Smooth muscle cell (in vitro differentiated cells): ENCODE measurements at regions not wholly inside any gene's neighbourhood (a gene's known extent, or its start where the extent isn't known, plus 50 kb on each side); places are given as distances from the start of the nearest gene placed in this dataset.

Source experiments
- DNase-seq: peaks from one replicate; lab custom pipeline; 2025; ENCODE audit not compliant: unreplicated experiment; lab: John Stamatoyannopoulos, UW
- H2AFZ ChIP-seq: fragments of 200-600 bp; sonication (generic); 2 replicates; pipeline ENCODE4 v1.6.0; 2016; ENCODE audit warnings: antibody characterized with exemption, low read depth, mild to moderate bottlenecking
- H3F3A ChIP-seq: fragments of 200-600 bp; sonication (generic); 2 replicates; pipeline ENCODE4 v1.6.0; 2017; ENCODE audit warnings: antibody characterized with exemption, low read depth
- H3K27ac ChIP-seq: fragments of 200-600 bp; sonication (generic); 2 replicates; pipeline ENCODE4 v1.5.1; 2016; ENCODE audit warnings: low read depth, mild to moderate bottlenecking
- H3K27me3 ChIP-seq: fragments of 200-600 bp; sonication (generic); 2 replicates; pipeline ENCODE4 v1.6.1; 2016; ENCODE audit warnings: low read depth, mild to moderate bottlenecking
- H3K36me3 ChIP-seq: fragments of 200-600 bp; sonication (generic); 2 replicates; pipeline ENCODE4 v1.5.1; 2016; ENCODE audit warnings: low read depth
- H3K4me1 ChIP-seq: fragments of 200-600 bp; sonication (generic); 2 replicates; pipeline ENCODE4 v1.5.1; 2016; ENCODE audit warnings: low read depth
- H3K4me2 ChIP-seq: fragments of 200-600 bp; sonication (generic); 2 replicates; pipeline ENCODE4 v1.6.0; 2016; ENCODE audit warnings: mild to moderate bottlenecking
- H3K4me3 ChIP-seq: fragments of 200-600 bp; sonication (generic); 2 replicates; pipeline ENCODE4 v1.5.1; 2016; ENCODE audit warnings: mild to moderate bottlenecking
- H3K79me2 ChIP-seq: fragments of 200-600 bp; sonication (generic); 2 replicates; pipeline ENCODE4 v1.6.0; 2016; ENCODE audit warnings: low read depth, mild to moderate bottlenecking
- H3K9ac ChIP-seq: fragments of 200-600 bp; sonication (generic); 2 replicates; pipeline ENCODE4 v1.6.0; 2016; ENCODE audit warnings: low read depth
- H3K9me3 ChIP-seq: fragments of 200-600 bp; sonication (generic); replicated peaks from 2 replicates; pipeline ENCODE4 v1.5.1; 2016; ENCODE audit warnings: low read depth
- H4K20me1 ChIP-seq: fragments of 200-600 bp; sonication (generic); 2 replicates; pipeline ENCODE4 v1.6.0; 2016; ENCODE audit warnings: low read depth
- CTCF ChIP-seq: fragments of 200-600 bp; sonication (generic); IDR thresholded peaks from 2 replicates; pipeline ENCODE4 v1.5.1; 2017; ENCODE audit warnings: borderline replicate concordance, mild to moderate bottlenecking, antibody characterized with exemption; ENCODE audit not compliant: insufficient read depth, poor library complexity, severe bottlenecking
- WGBS: methylation state at CpG from one replicate; pipeline ENCODE4 v1.1.7; 2016; ENCODE audit warnings: low lambda C conversion rate; 5-methylcytosine and 5-hydroxymethylcytosine counted together

- Histone ChIP-seq H4K20me1 (no peaks in the 10 kb centered on the region), H2AFZ (no peak overlapping the region), H3K4me2 (no peak overlapping the region), H3K9ac (no peak overlapping the region), H3K79me2 (no peaks in the 10 kb centered on the region), H3K36me3 (no peaks in the 10 kb centered on the region), H3K4me3 (no peak overlapping the region), H3K27ac (no peak overlapping the region), H3F3A (no peaks in the 10 kb centered on the region), H3K4me1 (peaks cover 14% of the 10 kb centered on the region), H3K27me3 (no peaks in the 10 kb centered on the region), H3K9me3 (no peaks in the 10 kb centered on the region)
- DNase-seq, result no peak
- WGBS, result 92% methylated on average over 18 of the region's 18 CpGs
- no peak for TF ChIP-seq CTCF
Observed at GRCh38 chr21:38980416-38981313, 174.9 kb downstream of the ETS2 start.

- Histone ChIP-seq H3K9ac (no peak overlapping the region), H4K20me1 (no peaks in the 10 kb centered on the region), H3K27ac (no peak overlapping the region), H3K4me1 (peaks cover 8% of the 10 kb centered on the region), H2AFZ (no peak overlapping the region), H3K4me2 (no peak overlapping the region), H3K4me3 (no peak overlapping the region), H3F3A (no peaks in the 10 kb centered on the region), H3K79me2 (no peaks in the 10 kb centered on the region), H3K9me3 (no peaks in the 10 kb centered on the region), H3K36me3 (no peaks in the 10 kb centered on the region), H3K27me3 (no peaks in the 10 kb centered on the region)
- no peak for TF ChIP-seq CTCF
- no peak for DNase-seq
- WGBS, result 46% methylated on average over 6 of the region's 6 CpGs
Observed at GRCh38 chr21:38979271-38980121, 173.8 kb downstream of the ETS2 start.

- 93% methylated on average over 8 of the region's 8 CpGs for WGBS
- Histone ChIP-seq H3K27ac (no peak overlapping the region), H3K36me3 (no peaks in the 10 kb centered on the region), H3K9ac (no peak overlapping the region), H3K27me3 (no peaks in the 10 kb centered on the region), H3K79me2 (no peaks in the 10 kb centered on the region), H3F3A (no peaks in the 10 kb centered on the region), H3K4me3 (no peak overlapping the region), H3K4me2 (no peak overlapping the region), H3K9me3 (no peaks in the 10 kb centered on the region), H3K4me1 (peaks cover 7% of the 10 kb centered on the region), H4K20me1 (no peaks in the 10 kb centered on the region), H2AFZ (no peak overlapping the region)
- TF ChIP-seq CTCF, result no peak
- no peak for DNase-seq
Observed at GRCh38 chr21:38976900-38977299, 171.2 kb downstream of the ETS2 start.
